ENCODE measurements at regions not wholly inside any gene's neighbourhood (a gene's known extent, or its start where the extent isn't known, plus 50 kb on each side); places are given as distances from the start of the nearest gene placed in this dataset.

DNA sequence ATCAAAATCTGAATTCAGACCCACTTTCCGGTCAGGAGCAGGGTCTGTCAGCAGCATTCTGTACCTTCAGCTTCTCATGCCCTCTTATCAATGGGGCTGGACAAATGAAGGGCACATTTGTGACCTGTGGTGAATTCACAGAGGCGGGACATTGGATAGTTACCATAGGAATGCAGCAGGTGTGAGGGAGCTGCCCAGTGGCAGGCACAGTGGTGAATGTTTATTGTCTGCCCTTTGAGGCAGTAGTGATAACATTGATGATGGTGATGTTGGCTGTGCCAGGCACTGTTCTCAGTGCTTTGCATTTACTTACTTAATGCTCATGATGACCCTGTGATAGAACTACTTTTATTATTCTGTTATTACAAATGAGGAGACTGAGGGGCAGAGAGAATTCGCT lies 101.2 kb upstream of the KIT start:
- peaks cover 4% of the 10 kb centered on the region; the same call in 1 of the 2 replicates for H3K9me1 ChIP-seq (ENCODE audit: insufficient read depth, low read length)
- peak overlapping the region; percentile 9; the same call in 1 of the 2 replicates for H2AK5ac ChIP-seq (ENCODE audit: low read depth, low read length)
- H2BK15ac ChIP-seq (ENCODE audit: low read depth, low read length), result no peak overlapping the region
- H3K27ac ChIP-seq (ENCODE audit: insufficient read depth, low read length), result no peak overlapping the region
- H3K18ac ChIP-seq (ENCODE audit: low read depth, low read length), result no peak overlapping the region
- no peak overlapping the region for H2BK120ac ChIP-seq (ENCODE audit: low read depth, low read length)
- no peaks in the 10 kb centered on the region for H3K27me3 ChIP-seq (ENCODE audit: control insufficient read depth, insufficient read depth, low read length)
- peaks cover 4% of the 10 kb centered on the region; the same call in 1 of the 2 replicates for H3K4me1 ChIP-seq (ENCODE audit: control insufficient read depth, insufficient read depth, low read length)
- ChIA-PET POLR2A (ENCODE audit: unreplicated experiment) (no interaction called here), CTCF (no interaction called here)
- no peak overlapping the region for H2BK5ac ChIP-seq (ENCODE audit: low read depth, low read length, poor library complexity, severe bottlenecking)
- TF ChIP-seq RAD21 (IDR thresholded peaks at IDR 0.05; ENCODE audit: low read length) (no peak), SMC3 (IDR thresholded peaks at IDR 0.05; ENCODE audit: low read depth, low read length) (no peak), RCOR1 (IDR thresholded peaks at IDR 0.05; ENCODE audit: insufficient replicate concordance, low read length) (no peak), POLR2A (IDR thresholded peaks at IDR 0.05; ENCODE audit: low read depth, low read length) (no peak), MAFK (IDR thresholded peaks at IDR 0.05; ENCODE audit: low read depth, low read length) (no peak)
- TF ChIP-seq, protein P1, sequence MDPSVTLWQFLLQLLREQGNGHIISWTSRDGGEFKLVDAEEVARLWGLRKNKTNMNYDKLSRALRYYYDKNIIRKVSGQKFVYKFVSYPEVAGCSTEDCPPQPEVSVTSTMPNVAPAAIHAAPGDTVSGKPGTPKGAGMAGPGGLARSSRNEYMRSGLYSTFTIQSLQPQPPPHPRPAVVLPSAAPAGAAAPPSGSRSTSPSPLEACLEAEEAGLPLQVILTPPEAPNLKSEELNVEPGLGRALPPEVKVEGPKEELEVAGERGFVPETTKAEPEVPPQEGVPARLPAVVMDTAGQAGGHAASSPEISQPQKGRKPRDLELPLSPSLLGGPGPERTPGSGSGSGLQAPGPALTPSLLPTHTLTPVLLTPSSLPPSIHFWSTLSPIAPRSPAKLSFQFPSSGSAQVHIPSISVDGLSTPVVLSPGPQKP (IDR thresholded peaks at IDR 0.05; ENCODE audit: borderline replicate concordance, low read depth, low read length), result no peak
- TF ChIP-seq, protein P2, sequence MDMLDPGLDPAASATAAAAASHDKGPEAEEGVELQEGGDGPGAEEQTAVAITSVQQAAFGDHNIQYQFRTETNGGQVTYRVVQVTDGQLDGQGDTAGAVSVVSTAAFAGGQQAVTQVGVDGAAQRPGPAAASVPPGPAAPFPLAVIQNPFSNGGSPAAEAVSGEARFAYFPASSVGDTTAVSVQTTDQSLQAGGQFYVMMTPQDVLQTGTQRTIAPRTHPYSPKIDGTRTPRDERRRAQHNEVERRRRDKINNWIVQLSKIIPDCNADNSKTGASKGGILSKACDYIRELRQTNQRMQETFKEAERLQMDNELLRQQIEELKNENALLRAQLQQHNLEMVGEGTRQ (IDR thresholded peaks at IDR 0.05; ENCODE audit: low read depth, low read length), result no peak
- DNase-seq (no peak), ATAC-seq (ENCODE audit: low read depth) (no peak)
- no peak overlapping the region for H4K8ac ChIP-seq (ENCODE audit: low read depth in 2 of 2, low read length in 2 of 2)
- in situ Hi-C loops (cut with MboI; ENCODE audit: low sequenced_read_pairs), result no loop called here
- no peaks in the 10 kb centered on the region for H3K79me1 ChIP-seq (ENCODE audit: low read depth in 1 of 2, low read length in 2 of 2)
- no peaks in the 10 kb centered on the region for H3K36me3 ChIP-seq (ENCODE audit: control insufficient read depth, insufficient read depth, low read length)
- dilution Hi-C loops (cut with HindIII; ENCODE audit: low sequenced_read_pairs, unreplicated experiment), result no loop called here
- no peak overlapping the region for H4K91ac ChIP-seq (ENCODE audit: insufficient read depth, low read depth, low read length)
- H2BK20ac ChIP-seq (ENCODE audit: low read depth, low read length), result no peak overlapping the region
- no CpG with 5 or more reads among the region's 3 CpGs for WGBS, 2 experiments (ENCODE audit: extremely low coverage in 2 of 2, insufficient read length in 1 of 2)
- no peak overlapping the region for H3K4me3 ChIP-seq (ENCODE audit: insufficient read depth, low read depth, low read length)
- H3K56ac ChIP-seq (ENCODE audit: extremely low read depth, insufficient read depth, low read length), result no peak overlapping the region
- H3K9me3 ChIP-seq (ENCODE audit: control insufficient read depth, insufficient read depth, low read length), result no peaks in the 10 kb centered on the region
- H3K9ac ChIP-seq (ENCODE audit: low read depth, low read length), result no peak overlapping the region
- intact Hi-C loops (cut with micrococcal nuclease), result no loop called here
- H2AFZ ChIP-seq (replicated peaks; ENCODE audit: low read length, poor library complexity), result no peak overlapping the region
- H3K14ac ChIP-seq (replicated peaks; ENCODE audit: low read depth, low read length), result no peak overlapping the region
- no TSS peak for BruUV-seq (replicated peaks)
- peak overlapping the region; percentile 3 for H2AK9ac ChIP-seq (replicated peaks; ENCODE audit: low read depth, low read length, poor library complexity)
- H4K20me1 ChIP-seq (ENCODE audit: insufficient read depth, low read length), result no peaks in the 10 kb centered on the region
- H3K23ac ChIP-seq (ENCODE audit: low read depth, low read length), result no peak overlapping the region
- H3K4me2 ChIP-seq (ENCODE audit: low read depth, low read length), result no peak overlapping the region
- H4K5ac ChIP-seq (ENCODE audit: low read depth, low read length), result no peak overlapping the region
- no peak overlapping the region for H3K4ac ChIP-seq (ENCODE audit: low read depth, low read length)

All from IMR-90 (cell line).